ENCODE measurements at regions not wholly inside any gene's neighbourhood (a gene's known extent, or its start where the extent isn't known, plus 50 kb on each side); places are given as distances from the start of the nearest gene placed in this dataset.
A peak's percentile ranks its signal among the peaks of the same experiment; 100 is the strongest.

- DNase-seq (ENCODE audit: extremely low spot score, unreplicated experiment) = no peak
- peaks cover 13% of the 10 kb centered on the region for H3K27me3 Mint-ChIP-seq (ENCODE audit: unreplicated experiment)
- H3K4me3 Mint-ChIP-seq (ENCODE audit: unreplicated experiment) = no peak overlapping the region
- peaks cover 20% of the 10 kb centered on the region for H3K4me1 Mint-ChIP-seq (ENCODE audit: unreplicated experiment)
- no peak overlapping the region for H3K27ac Mint-ChIP-seq (ENCODE audit: unreplicated experiment)
- H3K36me3 Mint-ChIP-seq (ENCODE audit: unreplicated experiment) = no peaks in the 10 kb centered on the region
- no peak for TF ChIP-seq CTCF (IDR thresholded peaks at IDR 0.05)
- no peaks in the 10 kb centered on the region for H3K9me3 Mint-ChIP-seq (ENCODE audit: unreplicated experiment)
Measured at GRCh38 chr5:113804264-113804663, 290.8 kb downstream of the YTHDC2 start.

GRCh38 chr5:113804943-113805342, 291.4 kb downstream of the YTHDC2 start:
- TF ChIP-seq CTCF (IDR thresholded peaks at IDR 0.05) = no peak
- no peak overlapping the region for H3K4me3 Mint-ChIP-seq (ENCODE audit: unreplicated experiment)
- DNase-seq (ENCODE audit: extremely low spot score, unreplicated experiment) = no peak
- no peaks in the 10 kb centered on the region for H3K9me3 Mint-ChIP-seq (ENCODE audit: unreplicated experiment)
- peaks cover 20% of the 10 kb centered on the region for H3K4me1 Mint-ChIP-seq (ENCODE audit: unreplicated experiment)
- H3K27ac Mint-ChIP-seq (ENCODE audit: unreplicated experiment) = no peak overlapping the region
- peaks cover 11% of the 10 kb centered on the region for H3K27me3 Mint-ChIP-seq (ENCODE audit: unreplicated experiment)
- no peaks in the 10 kb centered on the region for H3K36me3 Mint-ChIP-seq (ENCODE audit: unreplicated experiment)

GRCh38 chr5:113806250-113806649, 292.8 kb downstream of the YTHDC2 start:
- H3K36me3 Mint-ChIP-seq (ENCODE audit: unreplicated experiment) = no peaks in the 10 kb centered on the region
- H3K4me1 Mint-ChIP-seq (ENCODE audit: unreplicated experiment) = peaks cover 20% of the 10 kb centered on the region
- H3K4me3 Mint-ChIP-seq (ENCODE audit: unreplicated experiment) = peak overlapping the region; percentile 39
- no peaks in the 10 kb centered on the region for H3K9me3 Mint-ChIP-seq (ENCODE audit: unreplicated experiment)
- H3K27me3 Mint-ChIP-seq (ENCODE audit: unreplicated experiment) = peaks cover 2% of the 10 kb centered on the region
- DNase-seq (ENCODE audit: extremely low spot score, unreplicated experiment) = no peak
- H3K27ac Mint-ChIP-seq (ENCODE audit: unreplicated experiment) = peak overlapping the region; percentile 25
- TF ChIP-seq CTCF (IDR thresholded peaks at IDR 0.05) = peak; percentile 63

- peaks cover 20% of the 10 kb centered on the region for H3K4me1 Mint-ChIP-seq (ENCODE audit: unreplicated experiment)
- peak overlapping the region; percentile 25 for H3K27ac Mint-ChIP-seq (ENCODE audit: unreplicated experiment)
- H3K9me3 Mint-ChIP-seq (ENCODE audit: unreplicated experiment) = no peaks in the 10 kb centered on the region
- no peak for DNase-seq (ENCODE audit: extremely low spot score, unreplicated experiment)
- TF ChIP-seq CTCF (IDR thresholded peaks at IDR 0.05) = no peak
- no peaks in the 10 kb centered on the region for H3K36me3 Mint-ChIP-seq (ENCODE audit: unreplicated experiment)
- H3K4me3 Mint-ChIP-seq (ENCODE audit: unreplicated experiment) = no peak overlapping the region
- H3K27me3 Mint-ChIP-seq (ENCODE audit: unreplicated experiment) = peaks cover 4% of the 10 kb centered on the region
Measured at GRCh38 chr5:113806904-113807303, 293.4 kb downstream of the YTHDC2 start.

- H3K4me3 Mint-ChIP-seq (ENCODE audit: unreplicated experiment) = no peak overlapping the region
- peaks cover 4% of the 10 kb centered on the region for H3K27me3 Mint-ChIP-seq (ENCODE audit: unreplicated experiment)
- no peak for TF ChIP-seq CTCF (IDR thresholded peaks at IDR 0.05)
- peaks cover 20% of the 10 kb centered on the region for H3K4me1 Mint-ChIP-seq (ENCODE audit: unreplicated experiment)
- H3K27ac Mint-ChIP-seq (ENCODE audit: unreplicated experiment) = peak overlapping the region; percentile 8
- no peak for DNase-seq (ENCODE audit: extremely low spot score, unreplicated experiment)
- no peaks in the 10 kb centered on the region for H3K9me3 Mint-ChIP-seq (ENCODE audit: unreplicated experiment)
- H3K36me3 Mint-ChIP-seq (ENCODE audit: unreplicated experiment) = no peaks in the 10 kb centered on the region
Measured at GRCh38 chr5:113807427-113807991, 294.0 kb downstream of the YTHDC2 start.

Data from osteocyte (in vitro differentiated cells).